Loucy (cell line): ENCODE measurements at regions not wholly inside any gene's neighbourhood (a gene's known extent, or its start where the extent isn't known, plus 50 kb on each side); places are given as distances from the start of the nearest gene placed in this dataset.

ENCODE experiments used
- CTCF ChIP-seq: fragments of 200-600 bp; sonication (generic); conservative IDR thresholded peaks from 2 replicates; pipeline ENCODE4 v1.5.1; 2014; ENCODE audit warnings: mild to moderate bottlenecking, antibody characterized with exemption, low read length
- EZH2phosphoT487 ChIP-seq: fragments of 200-600 bp; IDR thresholded peaks from 2 replicates; pipeline ENCODE4 v1.6.1; 2018; ENCODE audit warnings: antibody characterized with exemption, mild to moderate bottlenecking, moderate library complexity, borderline replicate concordance

DNA sequence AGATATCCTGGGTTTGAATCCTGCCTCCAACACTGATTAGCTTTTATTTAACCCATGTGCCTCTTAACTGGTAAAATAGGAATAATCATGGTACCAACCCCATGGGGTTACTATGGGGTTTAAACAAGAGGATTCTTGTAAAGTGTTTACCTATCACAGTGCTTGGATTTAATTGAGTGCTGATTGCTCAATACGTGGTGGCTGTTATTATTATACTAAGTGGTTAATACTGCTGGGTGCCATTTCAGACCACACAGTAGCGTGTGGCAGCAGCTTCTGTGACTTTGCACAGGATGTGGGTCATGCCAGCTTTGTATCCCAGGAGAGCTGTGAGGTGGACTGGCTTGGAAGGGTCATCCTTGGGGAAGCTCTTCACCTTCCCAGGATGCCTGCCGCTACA, 177.2 kb downstream of the SEC23IP start:
- TF ChIP-seq CTCF (no peak), EZH2phosphoT487 (no peak)
